Stimulated activated naive CD8-positive, alpha-beta T cell treated with anti-CD3 and anti-CD28 coated beads, Interleukin-15, amount 100 ng/mL, for 72 hours (primary cell): ENCODE measurements at regions not wholly inside any gene's neighbourhood (a gene's known extent, or its start where the extent isn't known, plus 50 kb on each side); places are given as distances from the start of the nearest gene placed in this dataset.
A peak's percentile ranks its signal among the peaks of the same experiment; 100 is the strongest.
"Not testable (repeated sequence)": the region's sequence is repeated elsewhere in the genome, so short reads cannot be mapped to it uniquely, and the experiment has no call there.

Experiments
- ATAC-seq: fragments of 150-1000 bp; cut with Tn5 transposase; 2 replicates; pipeline ENCODE4 v1.10.0; 2021; ENCODE audit warnings: mild to moderate bottlenecking, moderate library complexity
- DNase-seq, 2 donors: peaks; one replicate each; pipeline ENCODE4 v3.0.0; 2021 to 2022
- H3K27ac Mint-ChIP-seq, 2 donors: one replicate each; pipeline ENCODE4 v1.8.0; 2022; ENCODE audit warnings: mild to moderate bottlenecking in 2 of 2, mixed read lengths in 2 of 2, moderate library complexity in 2 of 2
- H3K27me3 Mint-ChIP-seq: one replicate; pipeline ENCODE4 v1.8.0; 2022; ENCODE audit warnings: mixed read lengths
- H3K4me1 Mint-ChIP-seq: one replicate; pipeline ENCODE4 v1.8.0; 2022; ENCODE audit warnings: mild to moderate bottlenecking, mixed read lengths
- H3K4me3 Mint-ChIP-seq, 2 donors: one replicate each; pipeline ENCODE4 v1.8.0; 2022; ENCODE audit warnings: mild to moderate bottlenecking in 2 of 2, mixed read lengths in 2 of 2, moderate library complexity in 1 of 2
- H3K9me3 Mint-ChIP-seq, 2 donors: one replicate each; pipeline ENCODE4 v1.8.0; 2022; ENCODE audit warnings: mixed read lengths in 2 of 2

- Mint-ChIP-seq H3K4me1 (peaks cover 10% of the 10 kb centered on the region), H3K27ac (no peak overlapping the region), H3K27me3 (no peaks in the 10 kb centered on the region), H3K9me3 (no peaks in the 10 kb centered on the region), H3K4me3 (no peak overlapping the region)
- DNase-seq = no peak
- ATAC-seq = no peak
Observed at GRCh38 chr20:53778736-53779135, 185.1 kb upstream of the ZNF217 start.

- H3K27me3 Mint-ChIP-seq = no peaks in the 10 kb centered on the region
- H3K27ac Mint-ChIP-seq = no peak overlapping the region
- no peaks in the 10 kb centered on the region for H3K9me3 Mint-ChIP-seq
- ATAC-seq (no peak), DNase-seq (no peak)
- no peak overlapping the region for H3K4me3 Mint-ChIP-seq
- H3K4me1 Mint-ChIP-seq = peaks cover 10% of the 10 kb centered on the region
Observed at GRCh38 chr20:53778041-53778516, 184.4 kb upstream of the ZNF217 start.

- H3K4me3 Mint-ChIP-seq, H3K27me3 Mint-ChIP-seq, ATAC-seq, DNase-seq, H3K27ac Mint-ChIP-seq, H3K9me3 Mint-ChIP-seq: not testable (repeated sequence)
- H3K4me1 Mint-ChIP-seq = peaks cover 10% of the 10 kb centered on the region
Observed at GRCh38 chr20:53777402-53777801, 183.8 kb upstream of the ZNF217 start.

GRCh38 chr20:53776858-53777257 lies 183.2 kb upstream of the ZNF217 start:
- H3K4me3 Mint-ChIP-seq = no peak overlapping the region
- ATAC-seq = no peak
- DNase-seq = no peak
- H3K27me3 Mint-ChIP-seq = no peaks in the 10 kb centered on the region
- peaks cover 10% of the 10 kb centered on the region for H3K4me1 Mint-ChIP-seq
- H3K27ac Mint-ChIP-seq = no peak overlapping the region
- no peaks in the 10 kb centered on the region for H3K9me3 Mint-ChIP-seq

- no peaks in the 10 kb centered on the region for H3K9me3 Mint-ChIP-seq
- H3K27ac Mint-ChIP-seq = peak overlapping the region in 1 of 2 donors; percentile 13
- ATAC-seq = no peak
- H3K4me1 Mint-ChIP-seq = peaks cover 10% of the 10 kb centered on the region
- no peaks in the 10 kb centered on the region for H3K27me3 Mint-ChIP-seq
- no peak for DNase-seq
- H3K4me3 Mint-ChIP-seq = no peak overlapping the region
Observed at GRCh38 chr20:53774461-53775203, 181.0 kb upstream of the ZNF217 start.

GRCh38 chr20:53773792-53774401 lies 180.3 kb upstream of the ZNF217 start:
- peak; percentile 48 for ATAC-seq
- peaks cover 10% of the 10 kb centered on the region for H3K4me1 Mint-ChIP-seq
- no peak overlapping the region for H3K4me3 Mint-ChIP-seq
- no peaks in the 10 kb centered on the region for H3K27me3 Mint-ChIP-seq
- peak overlapping the region; percentile 8 to 34 for H3K27ac Mint-ChIP-seq
- no peak for DNase-seq
- no peaks in the 10 kb centered on the region for H3K9me3 Mint-ChIP-seq

GRCh38 chr20:53773066-53773791 lies 179.6 kb upstream of the ZNF217 start:
- H3K27me3 Mint-ChIP-seq, H3K4me3 Mint-ChIP-seq, DNase-seq, ATAC-seq, H3K9me3 Mint-ChIP-seq: not testable (repeated sequence)
- Mint-ChIP-seq H3K27ac (peak overlapping the region in 1 of 2 donors; percentile 80), H3K4me1 (peaks cover 10% of the 10 kb centered on the region)

- no peak for DNase-seq
- Mint-ChIP-seq H3K27ac (no peak overlapping the region), H3K27me3 (no peaks in the 10 kb centered on the region), H3K4me1 (peaks cover 12% of the 10 kb centered on the region), H3K9me3 (no peaks in the 10 kb centered on the region), H3K4me3 (no peak overlapping the region)
- ATAC-seq = no peak
Observed at GRCh38 chr20:53769041-53769440, 175.4 kb upstream of the ZNF217 start.

- Mint-ChIP-seq H3K9me3 (no peaks in the 10 kb centered on the region), H3K27ac (no peak overlapping the region), H3K4me3 (no peak overlapping the region), H3K27me3 (no peaks in the 10 kb centered on the region), H3K4me1 (peaks cover 10% of the 10 kb centered on the region)
- no peak for DNase-seq
- no peak for ATAC-seq
Observed at GRCh38 chr20:53768329-53768728, 174.7 kb upstream of the ZNF217 start.

GRCh38 chr20:53767206-53767930 lies 173.7 kb upstream of the ZNF217 start:
- Mint-ChIP-seq H3K27ac (peak overlapping the region in 1 of 2 donors; percentile 60), H3K27me3 (no peaks in the 10 kb centered on the region)

GRCh38 chr20:53764415-53764800 lies 170.8 kb upstream of the ZNF217 start:
- H3K27ac Mint-ChIP-seq = no peak overlapping the region

More at GRCh38 chr20:53767206-53767930, 173.7 kb upstream of the ZNF217 start:
- H3K9me3 Mint-ChIP-seq = no peaks in the 10 kb centered on the region
- peak overlapping the region in 1 of 2 donors; percentile 3 for H3K4me3 Mint-ChIP-seq
- peaks cover 10% of the 10 kb centered on the region for H3K4me1 Mint-ChIP-seq
- ATAC-seq (peak; percentile 69), DNase-seq (no peak)

GRCh38 chr20:53763707-53764414 lies 170.2 kb upstream of the ZNF217 start:
- no peak for ATAC-seq
- Mint-ChIP-seq H3K4me3 (no peak overlapping the region), H3K4me1 (peaks cover 10% of the 10 kb centered on the region), H3K9me3 (no peaks in the 10 kb centered on the region), H3K27ac (no peak overlapping the region), H3K27me3 (no peaks in the 10 kb centered on the region)
- DNase-seq = no peak

More at GRCh38 chr20:53764415-53764800, 170.8 kb upstream of the ZNF217 start:
- ATAC-seq (no peak), DNase-seq (no peak)
- Mint-ChIP-seq H3K4me3 (no peak overlapping the region), H3K4me1 (peaks cover 10% of the 10 kb centered on the region), H3K27me3 (no peaks in the 10 kb centered on the region), H3K9me3 (no peaks in the 10 kb centered on the region)

- H3K9me3 Mint-ChIP-seq, H3K4me3 Mint-ChIP-seq, DNase-seq, ATAC-seq, H3K27ac Mint-ChIP-seq, H3K4me1 Mint-ChIP-seq, H3K27me3 Mint-ChIP-seq: not testable (repeated sequence)
Observed at GRCh38 chr20:53762423-53762798, 168.8 kb upstream of the ZNF217 start.

GRCh38 chr20:53760025-53760441 lies 166.4 kb upstream of the ZNF217 start:
- Mint-ChIP-seq H3K4me1 (peaks cover 19% of the 10 kb centered on the region), H3K4me3 (no peak overlapping the region), H3K27ac (no peak overlapping the region), H3K27me3 (no peaks in the 10 kb centered on the region), H3K9me3 (no peaks in the 10 kb centered on the region)
- ATAC-seq (no peak), DNase-seq (no peak)

- DNase-seq = no peak
- ATAC-seq = no peak
- H3K27ac Mint-ChIP-seq = no peak overlapping the region
- H3K4me1 Mint-ChIP-seq = peaks cover 44% of the 10 kb centered on the region
- H3K27me3 Mint-ChIP-seq = no peaks in the 10 kb centered on the region
- no peak overlapping the region for H3K4me3 Mint-ChIP-seq
- H3K9me3 Mint-ChIP-seq = no peaks in the 10 kb centered on the region
Observed at GRCh38 chr20:53757472-53757913, 163.9 kb upstream of the ZNF217 start.
